ENCODE measurements at regions not wholly inside any gene's neighbourhood (a gene's known extent, or its start where the extent isn't known, plus 50 kb on each side); places are given as distances from the start of the nearest gene placed in this dataset.
A peak's percentile ranks its signal among the peaks of the same experiment; 100 is the strongest.

GRCh38 chr15:66848686-66849392, 146.8 kb downstream of the SMAD6 start:
- no peak for DNase-seq

DNA sequence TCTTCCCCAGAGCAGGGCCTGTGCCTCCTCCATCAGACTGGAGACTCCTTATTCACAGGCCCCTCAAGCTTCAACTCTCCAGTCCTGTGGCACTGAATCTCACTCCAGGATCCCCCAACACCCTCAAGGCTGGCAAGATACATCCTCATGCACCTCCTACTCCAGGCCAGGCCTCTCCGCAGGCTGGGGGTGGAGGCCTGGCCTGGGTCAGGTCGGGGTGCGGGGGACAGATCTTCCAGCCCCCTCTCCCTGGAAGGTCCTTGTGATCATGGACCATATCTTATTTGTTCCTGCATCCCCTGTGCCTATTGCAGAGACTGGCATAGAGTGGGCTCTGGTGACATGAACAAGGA, 147.3 kb downstream of the SMAD6 start:
- DNase-seq: no peak

DNA sequence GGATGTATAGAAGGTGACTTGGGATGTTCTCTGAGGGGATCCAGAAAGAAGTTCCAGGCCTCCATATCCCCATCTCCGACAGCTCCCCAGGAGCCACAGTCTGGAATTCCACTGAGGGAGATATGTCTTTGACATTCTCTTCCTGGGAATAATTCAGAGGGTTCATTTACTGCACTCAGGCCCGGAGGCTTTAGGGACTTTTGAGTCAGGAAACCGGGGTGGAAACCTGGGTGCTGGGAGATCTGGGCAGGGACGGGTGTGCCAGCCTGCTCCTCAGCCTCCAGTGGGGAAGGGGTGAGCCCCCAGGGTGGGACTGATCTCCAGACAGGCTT, 147.7 kb downstream of the SMAD6 start:
- no peak for DNase-seq

DNA sequence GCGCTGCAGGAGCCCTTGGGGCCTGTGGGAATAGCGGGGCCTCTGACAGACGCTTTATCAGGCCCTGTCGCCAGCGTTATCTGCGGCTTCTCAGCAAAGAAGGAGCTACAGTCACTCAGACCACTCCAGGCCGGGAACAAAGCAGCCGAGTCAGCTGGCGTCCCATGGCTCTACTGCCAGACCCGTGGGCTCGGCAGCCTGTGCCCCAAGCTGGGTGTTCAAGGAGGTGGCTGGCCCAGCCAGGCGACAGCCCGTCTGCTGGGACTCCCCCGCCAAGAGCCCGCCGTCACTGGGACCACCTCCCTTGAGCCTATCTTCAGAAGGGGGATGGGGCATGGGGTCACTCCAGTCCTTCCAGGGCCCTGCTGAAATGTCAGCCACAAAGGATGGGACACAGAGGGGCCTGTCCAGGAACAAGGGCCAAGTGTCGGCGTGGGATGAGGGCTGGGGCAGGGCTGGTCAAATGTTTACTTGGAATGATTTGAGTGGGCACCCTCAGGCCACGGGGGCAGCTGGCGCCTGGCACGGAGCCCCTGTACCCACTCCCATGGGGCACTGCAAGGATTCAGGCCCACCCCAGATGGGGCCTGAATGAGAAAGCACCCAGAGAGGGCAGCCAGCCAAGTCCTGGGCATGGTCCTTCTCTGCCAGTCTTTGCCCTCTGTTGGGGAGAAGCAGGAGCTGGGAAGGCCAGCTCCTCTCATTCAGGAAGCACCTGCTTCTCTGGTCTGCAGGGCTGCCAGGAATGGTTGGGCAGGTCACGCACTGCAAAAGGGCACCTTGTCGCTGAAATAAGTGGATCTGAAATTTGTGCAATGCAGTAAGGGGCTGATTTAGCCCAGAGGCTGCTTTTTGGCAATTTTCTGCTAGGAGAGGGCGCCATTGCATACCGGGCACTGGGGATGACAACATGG, 148.3 kb downstream of the SMAD6 start:
- DNase-seq: no peak

DNA sequence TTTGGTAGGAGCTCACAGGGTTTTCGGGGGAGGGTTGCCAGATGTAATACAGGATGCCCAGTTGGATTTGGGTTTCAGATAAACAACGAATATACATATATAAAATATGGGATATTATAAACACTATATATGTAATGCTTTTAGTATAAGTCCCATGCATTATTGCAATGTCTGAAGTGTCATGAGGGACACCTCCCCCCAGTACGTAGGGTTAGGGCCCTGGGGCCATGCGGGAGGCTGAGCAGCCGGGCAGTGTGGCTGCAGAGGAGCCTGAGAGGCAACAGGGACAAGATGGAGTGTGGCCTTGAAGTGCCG, 148.9 kb downstream of the SMAD6 start:
- DNase-seq: no peak

DNA sequence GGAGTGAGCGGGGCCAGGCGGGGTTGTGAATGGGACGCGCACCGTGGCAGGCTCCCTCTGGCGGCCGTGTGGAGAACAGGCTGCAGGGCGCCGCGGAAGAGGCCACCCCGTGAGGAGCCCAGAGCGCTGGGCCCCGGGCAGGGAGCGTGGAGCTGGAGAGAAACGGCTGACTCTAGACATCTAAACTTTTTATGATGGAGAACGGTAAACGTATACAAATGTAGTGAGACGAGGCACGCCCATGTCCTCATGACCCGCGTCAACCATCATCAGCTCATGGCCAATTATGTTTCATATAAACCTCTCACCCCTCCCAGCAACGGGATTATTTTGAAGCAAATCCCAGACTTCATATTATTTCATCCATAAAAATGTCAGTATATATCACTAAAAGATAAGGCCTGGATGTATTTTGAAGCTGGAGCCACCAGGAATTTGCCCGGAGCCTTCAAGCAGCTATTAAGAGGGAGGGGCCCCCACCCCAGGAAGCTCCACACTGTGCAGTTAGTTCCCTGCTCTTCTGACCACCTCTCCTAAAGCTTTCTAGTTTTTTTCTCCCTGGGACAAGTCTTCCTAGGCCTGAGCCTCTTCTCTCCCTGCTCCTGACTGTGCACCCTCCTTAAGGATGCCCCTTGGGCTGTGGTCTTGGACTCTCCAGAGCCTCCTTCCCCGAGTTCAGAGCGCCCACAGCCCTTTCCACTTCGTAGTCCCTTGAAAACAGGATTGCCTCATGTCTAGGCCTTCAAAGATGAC, 149.5 kb downstream of the SMAD6 start:
- DNase-seq: peak; percentile 60 to 61

DNA sequence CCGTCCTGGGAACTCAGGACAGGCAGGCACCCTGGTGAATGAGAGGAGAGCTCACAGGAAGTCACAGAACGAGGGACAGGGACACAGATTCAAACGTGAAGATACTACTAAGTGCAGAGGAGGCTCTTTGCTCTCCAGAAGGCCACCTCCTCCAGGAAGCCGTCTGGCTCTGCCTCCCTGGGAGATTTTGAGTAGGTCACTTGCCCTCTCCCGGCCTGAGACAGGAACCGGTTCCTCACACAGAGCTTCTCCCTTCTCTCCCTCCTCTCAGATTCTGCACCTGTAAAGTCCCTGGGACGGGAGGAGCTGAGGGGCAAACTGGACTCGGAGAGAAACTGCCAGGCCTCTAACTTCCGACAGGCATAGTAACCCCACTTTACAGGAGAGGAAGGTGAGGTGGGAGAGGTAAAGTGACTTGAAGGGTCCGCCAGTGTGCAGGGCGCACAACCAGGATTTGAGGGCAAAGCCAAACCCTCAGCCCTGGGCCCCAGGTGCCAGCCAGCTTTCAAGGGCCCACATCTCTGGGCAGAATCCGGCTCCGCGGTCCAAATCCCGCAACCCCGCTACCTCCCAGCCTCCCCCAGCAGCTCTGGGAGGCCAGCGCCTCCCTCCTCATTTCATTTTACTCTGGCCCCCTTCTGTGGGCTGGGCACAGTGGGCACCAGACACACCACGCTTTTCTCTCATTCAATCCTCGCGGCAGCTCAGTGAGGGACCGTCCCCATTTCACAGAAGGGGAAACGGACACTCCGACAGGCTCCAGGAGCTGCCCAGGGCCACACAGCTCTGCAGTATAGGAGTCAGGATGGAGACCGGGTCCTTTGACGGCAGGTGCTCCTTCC, 150.2 kb downstream of the SMAD6 start:
- no peak for DNase-seq

GRCh38 chr15:66854012-66854965, 152.3 kb downstream of the SMAD6 start:
- no peak for DNase-seq

DNA sequence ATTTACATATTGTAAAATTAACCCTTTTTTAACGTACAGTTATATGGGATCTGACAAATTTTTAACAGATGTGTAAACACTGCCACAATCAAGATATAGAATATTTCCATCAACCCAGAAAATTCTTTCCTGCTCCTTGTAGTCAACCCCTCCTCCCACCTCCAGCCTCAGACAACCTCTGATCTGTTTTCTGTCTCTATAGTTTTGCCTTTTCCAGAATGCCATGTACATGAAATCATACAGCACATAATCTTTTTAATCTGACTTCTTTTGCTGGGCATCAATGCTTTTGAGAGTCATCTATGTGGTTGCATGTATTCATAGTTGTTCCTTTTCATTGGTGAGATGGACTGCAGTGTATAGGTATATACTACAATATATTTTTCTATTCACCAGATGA, 153.0 kb downstream of the SMAD6 start:
- no peak for DNase-seq

- no peak for DNase-seq
Measured at GRCh38 chr15:66857694-66858093, 155.7 kb downstream of the SMAD6 start.

- DNase-seq: no peak
Measured at GRCh38 chr15:66858423-66859207, 156.6 kb downstream of the SMAD6 start.

DNA sequence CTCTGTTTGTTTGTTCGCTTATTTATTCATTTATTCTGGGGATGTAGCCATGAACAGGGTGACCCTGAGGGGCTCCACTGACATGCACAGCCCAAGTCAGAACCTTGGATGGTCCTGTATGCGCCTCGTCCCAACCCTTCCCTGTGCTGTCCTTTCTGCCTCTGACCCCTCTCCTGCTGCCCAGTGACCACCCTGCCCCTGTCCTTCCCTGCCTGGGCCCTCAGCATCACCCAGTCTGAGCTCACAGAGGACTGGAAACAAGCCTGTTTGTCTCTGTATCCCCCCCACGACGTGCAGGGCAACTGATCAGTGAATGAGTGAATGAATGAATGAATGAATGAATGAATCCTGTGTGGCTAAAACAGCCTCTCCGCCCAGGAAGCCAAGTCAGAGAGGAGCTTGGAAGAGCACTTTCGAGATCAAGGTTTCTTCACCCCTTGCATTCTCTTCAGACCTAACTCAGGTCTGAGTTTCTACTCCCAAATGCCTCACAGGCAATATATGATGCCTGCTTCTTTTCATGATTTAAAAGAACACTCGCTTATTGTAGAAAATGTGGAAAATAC, 157.7 kb downstream of the SMAD6 start:
- no peak for DNase-seq

DNA sequence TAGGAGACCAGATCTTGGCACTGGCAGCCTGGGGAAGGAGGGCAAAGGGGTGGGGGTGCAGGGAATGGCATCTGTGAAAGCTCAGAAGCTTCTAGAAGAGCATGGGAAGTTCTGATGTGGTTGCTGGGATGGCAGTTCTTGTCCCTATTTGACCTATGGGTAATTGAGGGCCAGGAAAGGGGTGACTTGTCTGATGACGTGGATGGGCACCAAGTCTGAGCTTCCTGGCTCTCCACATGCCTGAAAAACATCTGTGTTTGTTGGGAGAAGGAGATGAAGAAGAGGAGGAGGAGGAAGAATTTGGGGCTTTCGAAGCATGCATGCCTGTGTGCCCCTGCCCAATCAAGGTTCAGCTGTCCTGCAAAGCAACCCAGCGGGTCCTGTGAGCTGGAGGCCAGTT, 158.8 kb downstream of the SMAD6 start:
- no peak for DNase-seq

DNA sequence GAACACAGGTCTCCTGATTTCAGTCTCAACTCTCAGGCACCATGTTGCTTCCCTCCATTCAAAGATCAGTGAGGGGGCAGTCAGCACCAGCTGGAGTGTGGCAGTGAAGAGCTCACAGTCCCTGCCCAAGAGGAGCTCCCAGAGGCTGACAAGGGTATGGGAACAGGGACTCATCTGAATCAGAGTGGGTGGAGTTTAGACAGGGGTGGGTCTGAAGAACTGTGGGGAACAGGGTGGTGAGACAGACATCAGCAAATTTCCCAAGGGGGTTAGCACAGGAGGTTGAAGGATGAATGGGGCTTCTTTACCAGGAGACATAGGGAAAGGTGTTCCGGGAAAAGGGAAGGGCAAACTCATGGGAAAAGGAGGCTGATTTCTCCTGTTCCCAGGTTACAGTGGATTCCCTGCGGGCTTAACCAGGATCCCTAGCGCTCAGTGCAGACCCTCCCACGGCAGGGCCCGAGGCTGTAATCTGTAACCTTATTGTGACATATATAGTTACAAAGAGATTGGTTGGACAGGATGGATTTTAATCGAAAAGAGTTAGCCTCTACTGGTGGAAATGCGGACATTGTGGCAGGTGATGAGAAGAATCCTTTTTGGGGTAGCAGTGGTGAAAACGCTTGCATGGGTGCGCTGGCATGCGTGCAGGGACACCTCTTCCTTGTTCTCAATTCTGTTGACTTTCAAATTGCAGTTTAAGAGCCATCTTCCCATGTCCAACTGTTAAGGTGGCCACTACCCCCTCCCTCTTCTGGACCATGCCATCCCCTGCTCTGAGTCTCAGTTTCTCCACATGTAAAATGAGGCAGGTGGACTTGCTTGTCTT, 160.3 kb downstream of the SMAD6 start:
- DNase-seq: no peak

DNA sequence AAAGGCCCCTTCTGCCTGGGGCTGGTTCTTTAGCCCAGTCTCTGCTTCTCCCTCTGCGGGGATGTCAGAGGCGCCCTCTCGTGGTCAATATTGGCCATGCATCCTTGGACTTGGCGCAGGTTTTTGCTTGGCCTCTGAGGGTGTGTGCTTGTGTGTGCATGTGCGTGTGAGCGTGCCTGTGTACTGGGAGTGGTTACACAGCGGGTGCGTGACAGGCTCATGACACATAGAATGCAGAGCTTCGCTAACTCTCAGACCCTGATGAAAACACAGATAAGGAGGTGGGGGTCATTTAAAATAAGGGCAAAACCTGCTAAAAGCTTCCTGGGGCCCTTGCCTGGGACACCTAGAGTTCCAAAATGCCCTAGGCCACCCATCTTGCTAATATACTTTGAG, 160.9 kb downstream of the SMAD6 start:
- DNase-seq: peak; percentile 61 to 65

DNA sequence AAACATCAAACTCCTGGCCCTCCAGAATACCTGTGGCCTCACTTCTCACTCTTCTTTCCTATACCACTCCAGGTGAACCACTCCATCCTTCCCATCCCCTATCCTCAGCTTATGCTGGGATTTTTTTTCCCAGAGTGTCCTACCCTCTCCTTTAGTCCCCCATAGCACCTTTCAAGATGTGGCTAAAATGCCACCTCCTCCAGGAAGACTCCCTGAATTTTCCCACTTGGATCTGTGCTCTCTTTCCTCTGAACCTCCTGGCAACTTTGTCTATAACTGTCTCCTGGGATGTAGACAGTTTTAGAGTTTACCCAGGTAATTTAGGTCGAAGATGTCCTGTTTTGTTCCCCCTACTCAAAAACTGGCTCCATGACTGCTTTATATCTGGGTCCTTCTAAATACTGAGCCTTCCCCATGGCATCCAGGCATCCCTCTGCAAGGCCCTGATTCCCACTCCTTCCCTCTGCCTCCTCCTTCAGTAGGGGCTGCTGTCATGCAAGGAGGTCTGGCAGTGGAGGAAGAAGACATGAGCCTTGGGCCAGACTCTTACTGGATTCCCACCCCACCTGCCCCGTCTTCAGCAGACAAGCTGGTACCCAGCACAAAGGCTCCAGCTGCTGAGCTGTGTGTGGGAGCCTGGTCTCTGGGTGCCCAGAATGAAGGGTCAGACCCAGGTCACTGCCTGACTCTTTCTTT, 161.5 kb downstream of the SMAD6 start:
- DNase-seq: no peak

- DNase-seq: no peak
Measured at GRCh38 chr15:66864086-66864830, 162.2 kb downstream of the SMAD6 start.

GRCh38 chr15:66864871-66865281, 162.8 kb downstream of the SMAD6 start:
- DNase-seq: no peak

All from NCI-H2081 (cell line).